ENCODE measurements at regions not wholly inside any gene's neighbourhood (a gene's known extent, or its start where the extent isn't known, plus 50 kb on each side); places are given as distances from the start of the nearest gene placed in this dataset.

DNA sequence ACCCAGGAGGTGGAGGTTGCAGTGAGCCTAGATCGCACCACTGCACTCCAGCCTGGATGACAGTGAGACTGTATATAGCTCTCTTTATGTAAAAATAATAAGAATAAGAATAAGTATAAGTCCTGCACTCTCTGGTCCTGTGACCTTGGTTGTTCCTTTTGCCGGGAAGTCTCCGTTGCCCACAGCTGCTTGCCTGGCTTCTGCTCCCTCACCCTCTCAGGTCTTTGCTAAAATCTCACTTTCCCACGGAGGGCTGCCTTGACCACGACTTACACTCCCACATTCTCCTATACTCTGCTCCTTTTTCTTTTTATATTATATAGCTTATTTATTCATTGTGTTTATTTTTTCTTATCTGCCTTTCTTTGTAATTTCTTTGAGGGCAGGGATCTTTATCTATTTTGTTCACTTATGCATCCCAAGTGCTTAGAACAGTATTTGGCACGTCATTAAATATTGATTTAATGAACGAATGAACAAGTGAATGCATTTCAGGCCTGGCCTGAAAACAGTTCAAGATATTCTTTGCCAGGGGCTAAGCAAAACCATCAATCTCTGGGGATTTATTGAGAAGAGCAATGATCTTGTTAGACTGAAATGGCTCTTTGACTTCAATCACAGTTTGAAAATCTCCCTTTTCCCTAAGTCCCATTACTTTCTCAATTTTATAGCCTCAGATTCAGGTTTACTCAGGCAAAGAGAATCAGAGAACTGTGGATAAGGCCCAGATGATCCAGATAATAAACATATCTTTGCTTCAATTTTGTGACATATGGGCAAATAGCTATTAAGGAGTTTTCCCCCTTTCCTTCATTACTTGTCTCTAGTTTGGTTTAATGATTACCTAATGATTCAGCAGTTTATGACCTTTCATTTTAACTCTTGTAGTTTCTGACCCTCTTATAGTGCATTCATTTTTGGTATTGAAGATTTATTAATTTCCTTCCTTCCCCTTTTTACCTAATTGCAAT, 60.8 kb upstream of the TMC1 start:
- H3K4me1 ChIP-seq, result peaks cover 3% of the 10 kb centered on the region
- ATAC-seq, result no peak
- TF ChIP-seq, protein P1, sequence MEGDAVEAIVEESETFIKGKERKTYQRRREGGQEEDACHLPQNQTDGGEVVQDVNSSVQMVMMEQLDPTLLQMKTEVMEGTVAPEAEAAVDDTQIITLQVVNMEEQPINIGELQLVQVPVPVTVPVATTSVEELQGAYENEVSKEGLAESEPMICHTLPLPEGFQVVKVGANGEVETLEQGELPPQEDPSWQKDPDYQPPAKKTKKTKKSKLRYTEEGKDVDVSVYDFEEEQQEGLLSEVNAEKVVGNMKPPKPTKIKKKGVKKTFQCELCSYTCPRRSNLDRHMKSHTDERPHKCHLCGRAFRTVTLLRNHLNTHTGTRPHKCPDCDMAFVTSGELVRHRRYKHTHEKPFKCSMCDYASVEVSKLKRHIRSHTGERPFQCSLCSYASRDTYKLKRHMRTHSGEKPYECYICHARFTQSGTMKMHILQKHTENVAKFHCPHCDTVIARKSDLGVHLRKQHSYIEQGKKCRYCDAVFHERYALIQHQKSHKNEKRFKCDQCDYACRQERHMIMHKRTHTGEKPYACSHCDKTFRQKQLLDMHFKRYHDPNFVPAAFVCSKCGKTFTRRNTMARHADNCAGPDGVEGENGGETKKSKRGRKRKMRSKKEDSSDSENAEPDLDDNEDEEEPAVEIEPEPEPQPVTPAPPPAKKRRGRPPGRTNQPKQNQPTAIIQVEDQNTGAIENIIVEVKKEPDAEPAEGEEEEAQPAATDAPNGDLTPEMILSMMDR (IDR thresholded peaks at IDR 0.05), result no peak
- no peak overlapping the region for H3K4me3 ChIP-seq
- no peak for DNase-seq
- no peaks in the 10 kb centered on the region for H3K27me3 ChIP-seq
- no peaks in the 10 kb centered on the region for H3K36me3 ChIP-seq
- no peaks in the 10 kb centered on the region for H3K9me3 ChIP-seq
- intact Hi-C loops (cut with DNase I), result no loop called here
- H3K27ac ChIP-seq, result no peak overlapping the region

- Histone ChIP-seq H3K36me3 (no peaks in the 10 kb centered on the region), H3K27ac (no peak overlapping the region), H3K27me3 (no peaks in the 10 kb centered on the region), H3K4me3 (no peak overlapping the region), H3K9me3 (no peaks in the 10 kb centered on the region), H3K4me1 (peaks cover 5% of the 10 kb centered on the region)
- intact Hi-C loops (cut with DNase I), result no loop called here
- TF ChIP-seq, protein P1 (IDR thresholded peaks at IDR 0.05), result no peak
- ATAC-seq (no peak), DNase-seq (no peak)
These were observed 62.1 kb upstream of the TMC1 start for GRCh38 chr9:72459308-72459707.

GRCh38 chr9:72458153-72458552, 63.3 kb upstream of the TMC1 start:
- H3K4me1 ChIP-seq, result peaks cover 5% of the 10 kb centered on the region
- H3K36me3 ChIP-seq, result no peaks in the 10 kb centered on the region
- H3K27ac ChIP-seq, result no peak overlapping the region
- no peak for ATAC-seq
- no peaks in the 10 kb centered on the region for H3K27me3 ChIP-seq
- no peaks in the 10 kb centered on the region for H3K9me3 ChIP-seq
- TF ChIP-seq, protein P1 (IDR thresholded peaks at IDR 0.05), result no peak
- intact Hi-C loops (cut with DNase I), result no loop called here
- no peak overlapping the region for H3K4me3 ChIP-seq
- DNase-seq, result no peak

DNA sequence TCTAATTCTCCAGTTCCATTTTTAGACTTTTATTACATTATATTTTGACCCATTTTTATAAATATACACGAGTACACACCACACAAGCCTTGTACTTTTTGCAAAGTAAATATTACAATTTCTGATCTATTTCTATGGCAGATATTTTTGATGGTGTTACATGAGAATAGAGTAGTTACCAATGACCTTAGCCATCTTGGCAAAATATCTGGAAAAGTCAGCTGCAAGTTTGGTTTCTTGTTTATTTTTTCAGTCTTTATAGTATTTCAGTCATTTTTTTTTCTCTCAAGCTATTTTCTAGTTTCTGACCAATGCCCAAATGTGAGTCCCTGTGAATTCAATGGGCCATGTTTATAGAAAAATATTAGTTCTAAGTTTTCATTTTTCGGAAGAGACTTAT, 64.0 kb upstream of the TMC1 start:
- Histone ChIP-seq H3K4me1 (peaks cover 5% of the 10 kb centered on the region), H3K9me3 (no peaks in the 10 kb centered on the region), H3K36me3 (no peaks in the 10 kb centered on the region), H3K27ac (no peak overlapping the region), H3K4me3 (no peak overlapping the region), H3K27me3 (no peaks in the 10 kb centered on the region)
- ATAC-seq, result no peak
- TF ChIP-seq, protein P1 (IDR thresholded peaks at IDR 0.05), result no peak
- intact Hi-C loops (cut with DNase I), result no loop called here
- DNase-seq, result no peak

DNA sequence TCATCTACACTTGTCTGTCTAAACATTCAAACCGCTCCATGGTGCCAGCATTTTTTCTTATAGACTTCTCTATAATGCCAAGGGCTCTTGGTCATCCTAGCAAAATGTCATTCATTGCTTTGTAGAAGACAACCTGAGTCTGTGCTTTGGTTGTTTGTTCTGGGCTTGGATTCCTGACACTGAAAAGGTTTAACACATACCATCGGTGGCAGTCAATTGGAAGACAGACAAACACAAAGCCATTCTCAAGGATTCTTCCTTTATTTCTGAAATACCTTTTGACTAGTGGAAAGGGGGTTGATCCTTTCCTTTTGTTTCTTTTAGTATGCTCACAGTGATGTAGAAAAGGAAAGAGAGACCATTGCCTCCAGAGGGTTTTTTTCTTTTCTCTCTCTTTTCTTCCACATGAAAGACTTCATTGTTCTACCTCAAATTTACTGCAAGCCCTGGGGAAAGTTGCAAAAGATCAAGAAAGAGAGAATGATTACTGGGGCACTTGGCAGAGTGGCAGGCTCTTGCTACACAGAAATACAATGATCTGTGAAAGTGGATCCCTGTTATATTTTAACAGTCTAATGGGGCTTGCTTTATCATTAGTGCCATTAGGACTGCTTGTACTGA, 66.4 kb upstream of the TMC1 start:
- peaks cover 5% of the 10 kb centered on the region for H3K4me1 ChIP-seq
- ATAC-seq (no peak), DNase-seq (no peak)
- H3K27ac ChIP-seq, result no peak overlapping the region
- intact Hi-C loops (cut with DNase I), result no loop called here
- no peak overlapping the region for H3K4me3 ChIP-seq
- no peaks in the 10 kb centered on the region for H3K36me3 ChIP-seq
- no peaks in the 10 kb centered on the region for H3K9me3 ChIP-seq
- TF ChIP-seq, protein P1 (IDR thresholded peaks at IDR 0.05), result no peak
- no peaks in the 10 kb centered on the region for H3K27me3 ChIP-seq
